Left lung (tissue), 4 donors: ENCODE measurements at regions not wholly inside any gene's neighbourhood (a gene's known extent, or its start where the extent isn't known, plus 50 kb on each side); places are given as distances from the start of the nearest gene placed in this dataset.

Experiments used
- ATAC-seq: fragments of 200-7000 bp; cut with Tn5 transposase; one replicate; pipeline ENCODE4 v1.9.1; 2020; ENCODE audit warnings: moderate library complexity
- DNase-seq, 4 donors: peaks; one replicate each; pipeline ENCODE4 v3.0.0-alpha.2; 2013 to 2020
- H3K27ac ChIP-seq, 2 donors: fragments of 200-600 bp; sonication (generic) in 1 of 2; one replicate each; pipeline versions ENCODE4 v1.5.0 to v1.8.0; 2020 to 2021
- H3K27me3 ChIP-seq, 2 donors: fragments of 200-600 bp; sonication (generic) in 1 of 2; one replicate each; pipeline versions ENCODE4 v1.5.0 to v1.8.0; 2020 to 2021
- H3K36me3 ChIP-seq, 2 donors: fragments of 200-600 bp; sonication (generic) in 1 of 2; one replicate each; pipeline versions ENCODE4 v1.5.0 to v1.8.0; 2020 to 2021
- H3K4me1 ChIP-seq, 2 donors: fragments of 200-600 bp; one replicate each; pipeline ENCODE4 v1.8.0; 2021
- H3K4me3 ChIP-seq, 2 donors: fragments of 200-600 bp; sonication (generic) in 1 of 2; one replicate each; pipeline versions ENCODE4 v1.5.0 to v1.8.0; 2020 to 2021; ENCODE audit warnings: mild to moderate bottlenecking in 1 of 2
- H3K9me3 ChIP-seq, 2 donors: fragments of 200-600 bp; sonication (generic) in 1 of 2; one replicate each; pipeline versions ENCODE4 v1.5.0 to v1.8.0; 2020 to 2021
- intact Hi-C, 2 donors: fragments of 100-400 bp; cut with DNase I; formaldehyde crosslinking; loops; one replicate each; pipeline versions ENCODE4 v1.11.2 to v1.14.2; 2022
- TF ChIP-seq, protein P1 (sequence below), 2 donors: fragments of 200-600 bp; sonication (generic) in 1 of 2; IDR thresholded peaks; one replicate each; pipeline versions ENCODE4 v1.5.0 to v1.8.0; 2021; ENCODE audit warnings: antibody characterized with exemption in 2 of 2
- donor health status: DM: no; HTN: yes; CAD: no.
- donor health status: DM: no; HTN: no; CAD: no.

DNA sequence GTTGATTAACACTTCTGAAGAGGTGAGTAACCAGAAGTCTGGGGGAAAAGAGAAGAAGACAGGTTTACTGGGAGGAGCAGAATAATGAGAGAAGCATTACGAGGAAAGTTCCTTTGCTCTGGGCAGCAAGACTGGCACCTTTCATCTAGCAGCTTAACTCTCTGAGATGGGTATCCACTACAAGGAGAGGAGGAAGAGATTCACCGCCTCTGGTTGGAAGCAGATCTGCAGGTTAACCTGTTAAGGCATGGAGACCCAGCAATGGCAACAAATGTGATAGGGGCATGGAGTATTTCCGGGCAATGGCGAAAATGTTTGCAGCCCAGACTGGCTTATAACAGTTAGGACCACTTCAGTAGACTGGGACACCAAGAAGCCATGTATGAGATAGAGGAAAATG, 162.2 kb downstream of the TFEC start:
- Histone ChIP-seq H3K4me1 (no peaks in the 10 kb centered on the region), H3K4me3 (no peak overlapping the region), H3K9me3 (no peaks in the 10 kb centered on the region), H3K27ac (no peak overlapping the region), H3K27me3 (no peaks in the 10 kb centered on the region), H3K36me3 (no peaks in the 10 kb centered on the region)
- DNase-seq = no peak
- intact Hi-C loops = no loop called here
- TF ChIP-seq, protein P1, sequence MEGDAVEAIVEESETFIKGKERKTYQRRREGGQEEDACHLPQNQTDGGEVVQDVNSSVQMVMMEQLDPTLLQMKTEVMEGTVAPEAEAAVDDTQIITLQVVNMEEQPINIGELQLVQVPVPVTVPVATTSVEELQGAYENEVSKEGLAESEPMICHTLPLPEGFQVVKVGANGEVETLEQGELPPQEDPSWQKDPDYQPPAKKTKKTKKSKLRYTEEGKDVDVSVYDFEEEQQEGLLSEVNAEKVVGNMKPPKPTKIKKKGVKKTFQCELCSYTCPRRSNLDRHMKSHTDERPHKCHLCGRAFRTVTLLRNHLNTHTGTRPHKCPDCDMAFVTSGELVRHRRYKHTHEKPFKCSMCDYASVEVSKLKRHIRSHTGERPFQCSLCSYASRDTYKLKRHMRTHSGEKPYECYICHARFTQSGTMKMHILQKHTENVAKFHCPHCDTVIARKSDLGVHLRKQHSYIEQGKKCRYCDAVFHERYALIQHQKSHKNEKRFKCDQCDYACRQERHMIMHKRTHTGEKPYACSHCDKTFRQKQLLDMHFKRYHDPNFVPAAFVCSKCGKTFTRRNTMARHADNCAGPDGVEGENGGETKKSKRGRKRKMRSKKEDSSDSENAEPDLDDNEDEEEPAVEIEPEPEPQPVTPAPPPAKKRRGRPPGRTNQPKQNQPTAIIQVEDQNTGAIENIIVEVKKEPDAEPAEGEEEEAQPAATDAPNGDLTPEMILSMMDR (IDR thresholded peaks at IDR 0.05) = no peak
- ATAC-seq = no peak

DNA sequence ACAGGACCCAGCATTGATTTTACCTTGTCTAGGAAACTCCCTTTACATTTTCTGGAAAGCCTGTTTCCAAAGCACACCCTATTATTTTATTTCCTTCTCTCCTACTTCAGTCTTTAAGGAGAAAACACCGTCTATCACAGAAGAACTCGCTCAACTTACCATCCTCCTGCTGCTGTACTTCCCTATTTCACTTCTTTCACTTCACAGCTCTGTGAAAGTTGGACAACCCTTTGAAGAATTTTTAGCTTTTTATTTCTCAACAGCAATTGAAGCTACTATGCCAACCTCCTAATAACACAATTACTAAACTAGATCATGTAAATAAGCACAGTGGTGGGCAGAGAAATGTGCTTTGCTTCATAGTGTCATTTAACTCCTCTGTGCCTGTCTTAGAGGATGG, 166.5 kb downstream of the TFEC start:
- no peaks in the 10 kb centered on the region for H3K9me3 ChIP-seq
- DNase-seq = no peak
- intact Hi-C loops = no loop called here
- H3K27ac ChIP-seq = no peak overlapping the region
- no peaks in the 10 kb centered on the region for H3K27me3 ChIP-seq
- ATAC-seq = no peak
- no peaks in the 10 kb centered on the region for H3K4me1 ChIP-seq
- TF ChIP-seq, protein P1 (IDR thresholded peaks at IDR 0.05) = no peak
- H3K4me3 ChIP-seq = no peak overlapping the region
- H3K36me3 ChIP-seq = no peaks in the 10 kb centered on the region

DNA sequence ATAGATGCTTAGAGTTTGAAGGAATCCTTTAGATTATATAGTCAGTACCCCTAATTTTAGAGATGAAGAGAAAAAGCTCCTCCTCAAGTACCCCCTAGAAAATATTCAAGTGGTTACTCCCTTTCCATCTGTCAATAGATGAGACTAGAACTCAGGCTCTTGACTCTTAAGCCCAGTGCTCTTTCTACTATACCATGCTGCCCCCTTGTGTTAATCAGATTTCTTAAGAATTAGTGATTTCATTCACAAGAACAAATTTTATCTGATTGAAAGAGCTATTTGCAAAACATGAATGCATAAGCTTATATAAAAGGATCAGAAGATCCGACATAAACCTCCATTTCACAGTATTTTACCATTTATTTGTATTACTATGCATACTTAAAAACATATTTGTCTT, 179.3 kb downstream of the TFEC start:
- intact Hi-C loops = no loop called here
- Histone ChIP-seq H3K4me3 (no peak overlapping the region), H3K36me3 (no peaks in the 10 kb centered on the region), H3K4me1 (no peaks in the 10 kb centered on the region), H3K27ac (no peak overlapping the region), H3K9me3 (no peaks in the 10 kb centered on the region), H3K27me3 (no peaks in the 10 kb centered on the region)
- ATAC-seq (peak; percentile 54), DNase-seq (peak in 1 of 4 donors; percentile 8)
- TF ChIP-seq, protein P1 (IDR thresholded peaks at IDR 0.05) = peak; percentile 13 to 23

DNA sequence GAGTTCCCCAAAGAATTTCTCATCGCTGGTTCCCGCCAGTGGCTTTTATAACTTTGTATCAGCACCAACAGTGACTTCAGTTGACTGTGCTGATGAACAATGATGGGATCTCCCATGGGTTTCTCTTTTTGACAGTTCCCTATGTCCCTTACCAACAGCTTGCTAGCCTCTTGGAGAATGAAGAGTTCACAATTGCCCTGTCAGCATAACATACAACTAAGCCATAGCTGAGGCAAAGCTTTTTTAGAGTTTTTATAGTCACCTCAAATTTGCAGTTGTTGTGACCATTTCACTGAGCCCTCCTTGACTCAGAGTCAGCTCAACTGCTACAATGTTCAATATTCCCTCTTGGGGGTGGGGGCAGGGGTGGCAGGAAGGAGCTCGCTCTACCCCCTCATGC, 179.8 kb downstream of the TFEC start:
- Histone ChIP-seq H3K9me3 (no peaks in the 10 kb centered on the region), H3K27me3 (no peaks in the 10 kb centered on the region), H3K4me1 (no peaks in the 10 kb centered on the region), H3K4me3 (no peak overlapping the region), H3K27ac (no peak overlapping the region), H3K36me3 (no peaks in the 10 kb centered on the region)
- ATAC-seq = no peak
- TF ChIP-seq, protein P1 (IDR thresholded peaks at IDR 0.05) = no peak
- intact Hi-C loops = no loop called here
- DNase-seq = no peak

DNA sequence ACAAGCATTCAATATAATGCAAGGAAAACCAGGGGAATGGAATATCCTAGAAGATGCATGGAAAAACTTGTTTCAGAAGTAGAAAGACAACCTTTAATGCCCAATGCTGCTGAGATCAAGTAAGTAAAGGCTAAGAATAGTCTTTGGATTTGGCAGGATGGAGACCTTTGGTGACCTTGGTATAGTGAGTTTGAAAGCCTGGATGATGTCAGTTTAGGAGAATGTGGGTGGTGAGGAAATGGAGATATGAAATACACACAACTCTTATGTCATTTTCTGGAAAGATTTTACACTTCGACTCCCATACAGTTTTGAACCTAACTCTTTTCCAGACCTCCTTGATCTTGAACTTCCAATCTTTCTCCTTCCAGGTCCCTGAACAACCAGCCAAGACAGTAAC, 185.7 kb downstream of the TFEC start:
- Histone ChIP-seq H3K36me3 (no peaks in the 10 kb centered on the region), H3K4me3 (no peak overlapping the region), H3K27me3 (no peaks in the 10 kb centered on the region), H3K27ac (no peak overlapping the region), H3K4me1 (no peaks in the 10 kb centered on the region), H3K9me3 (no peaks in the 10 kb centered on the region)
- no peak for DNase-seq
- intact Hi-C loops = no loop called here
- TF ChIP-seq, protein P1 (IDR thresholded peaks at IDR 0.05) = no peak
- ATAC-seq = no peak
